ENCODE measurements at regions not wholly inside any gene's neighbourhood (a gene's known extent, or its start where the extent isn't known, plus 50 kb on each side); places are given as distances from the start of the nearest gene placed in this dataset.

DNA sequence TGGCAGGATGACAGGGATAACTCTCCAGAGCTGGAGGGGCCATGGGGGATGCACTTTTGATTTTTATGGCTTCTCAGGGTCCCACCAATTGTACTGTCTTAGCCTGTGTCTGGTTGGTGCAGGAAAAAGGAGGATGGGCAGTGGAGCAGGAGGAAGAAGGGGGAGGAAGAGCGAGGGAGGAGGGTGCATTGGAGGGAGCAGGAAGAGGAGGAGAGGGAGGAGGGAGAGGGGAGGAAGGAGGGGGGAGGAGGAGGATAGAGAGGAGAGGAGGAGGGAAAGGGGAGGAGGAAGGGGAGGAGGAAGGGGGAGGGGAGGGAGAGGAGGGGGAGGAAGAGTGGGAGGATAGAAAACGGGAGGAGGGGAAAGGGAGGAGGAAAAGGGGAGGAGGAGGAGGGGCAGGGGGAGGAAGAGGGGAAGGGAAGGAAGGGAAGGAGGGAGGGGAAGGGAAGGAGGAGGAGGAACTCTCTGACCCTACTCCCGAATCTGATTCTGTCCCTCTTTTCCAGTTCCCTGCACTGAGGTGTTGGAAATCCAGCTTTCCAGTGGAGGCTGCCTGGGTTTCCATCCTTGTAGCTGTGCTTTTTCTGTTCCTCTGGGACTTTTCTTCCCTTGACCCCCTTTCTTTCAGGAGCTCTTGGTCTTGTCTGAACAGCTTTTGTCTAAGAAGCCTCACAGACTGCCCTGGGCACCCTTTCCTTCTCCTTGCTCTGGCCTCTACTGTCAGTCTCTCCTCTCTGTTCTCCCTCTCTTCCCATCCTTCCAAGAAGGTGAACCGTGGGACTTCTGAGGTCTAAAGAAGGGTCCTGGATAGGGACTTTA lies 149.4 kb downstream of the DHX35 start:
- POLR2A ChIA-PET (ENCODE audit: unreplicated experiment) = no interaction called here

DNA sequence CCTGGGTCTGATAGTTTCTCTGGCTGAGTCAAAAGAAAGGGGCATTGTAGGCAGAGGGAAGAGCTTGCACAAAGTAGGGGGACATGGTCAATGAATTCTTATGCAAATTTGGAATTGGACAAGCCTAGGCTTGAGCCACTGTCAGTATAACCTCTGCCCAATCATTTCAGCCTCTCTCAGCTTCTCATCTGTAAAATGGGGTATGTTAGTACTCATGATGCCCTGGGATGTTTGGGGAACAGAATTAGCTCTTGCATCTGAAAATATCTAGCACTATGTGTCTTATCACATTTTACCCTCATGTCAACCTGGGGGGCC lies 148.6 kb downstream of the DHX35 start:
- TF ChIP-seq EZH2phosphoT487 (IDR thresholded peaks at IDR 0.05; ENCODE audit: borderline replicate concordance, low read length) (no peak), EZH2 (IDR thresholded peaks at IDR 0.05; ENCODE audit: low read length, unreplicated experiment) (no peak)
- TF ChIP-seq, protein P1, sequence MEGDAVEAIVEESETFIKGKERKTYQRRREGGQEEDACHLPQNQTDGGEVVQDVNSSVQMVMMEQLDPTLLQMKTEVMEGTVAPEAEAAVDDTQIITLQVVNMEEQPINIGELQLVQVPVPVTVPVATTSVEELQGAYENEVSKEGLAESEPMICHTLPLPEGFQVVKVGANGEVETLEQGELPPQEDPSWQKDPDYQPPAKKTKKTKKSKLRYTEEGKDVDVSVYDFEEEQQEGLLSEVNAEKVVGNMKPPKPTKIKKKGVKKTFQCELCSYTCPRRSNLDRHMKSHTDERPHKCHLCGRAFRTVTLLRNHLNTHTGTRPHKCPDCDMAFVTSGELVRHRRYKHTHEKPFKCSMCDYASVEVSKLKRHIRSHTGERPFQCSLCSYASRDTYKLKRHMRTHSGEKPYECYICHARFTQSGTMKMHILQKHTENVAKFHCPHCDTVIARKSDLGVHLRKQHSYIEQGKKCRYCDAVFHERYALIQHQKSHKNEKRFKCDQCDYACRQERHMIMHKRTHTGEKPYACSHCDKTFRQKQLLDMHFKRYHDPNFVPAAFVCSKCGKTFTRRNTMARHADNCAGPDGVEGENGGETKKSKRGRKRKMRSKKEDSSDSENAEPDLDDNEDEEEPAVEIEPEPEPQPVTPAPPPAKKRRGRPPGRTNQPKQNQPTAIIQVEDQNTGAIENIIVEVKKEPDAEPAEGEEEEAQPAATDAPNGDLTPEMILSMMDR (conservative IDR thresholded peaks at IDR 0.05; ENCODE audit: low read depth, low read length) = no peak
- 0 out of 2 replicates have a peak, but pooled peaks cover 6% of the 10 kb centered on the region for H3K4me1 ChIP-seq (ENCODE audit: insufficient read depth, low read length)
- no peaks in the 10 kb centered on the region for H3K9me3 ChIP-seq (ENCODE audit: low read length)
- POLR2A ChIA-PET (ENCODE audit: unreplicated experiment) = no interaction called here
- H3K27ac ChIP-seq (ENCODE audit: low read length) = no peak overlapping the region
- no peaks in the 10 kb centered on the region for H3K36me3 ChIP-seq (ENCODE audit: low read depth, low read length)
- CTCF ChIA-PET = no interaction called here
- no peaks in the 10 kb centered on the region for H4K20me1 ChIP-seq (ENCODE audit: low read length)
- H3K4me3 ChIP-seq (ENCODE audit: low read length) = no peak overlapping the region
- no peaks in the 10 kb centered on the region for H3K79me2 ChIP-seq (ENCODE audit: low read length)
- H3K9me2 ChIP-seq (replicated peaks; ENCODE audit: low read length) = no peaks in the 10 kb centered on the region
- H3K27me3 ChIP-seq (ENCODE audit: low read length) = peaks cover 15% of the 10 kb centered on the region
- DNase-seq = no peak
- BruUV-seq (replicated peaks) = no TSS peak
- intact Hi-C loops (cut with micrococcal nuclease) = no loop called here
- no peak for ATAC-seq
- H3K4me2 ChIP-seq (ENCODE audit: low read length) = no peak overlapping the region
- H3F3A ChIP-seq (ENCODE audit: low read length, unreplicated experiment) = no peaks in the 10 kb centered on the region
- no peak overlapping the region for H2AFZ ChIP-seq (ENCODE audit: low read length)
- no peak overlapping the region for H3K9ac ChIP-seq (ENCODE audit: low read length)

More for the DNA sequence above, 149.4 kb downstream of the DHX35 start:
- H2AFZ ChIP-seq (ENCODE audit: low read length) = no peak overlapping the region
- intact Hi-C loops (cut with micrococcal nuclease) = no loop called here
- no peaks in the 10 kb centered on the region for H4K20me1 ChIP-seq (ENCODE audit: low read length)
- H3K36me3 ChIP-seq (ENCODE audit: low read depth, low read length) = no peaks in the 10 kb centered on the region
- TF ChIP-seq EZH2 (IDR thresholded peaks at IDR 0.05; ENCODE audit: low read length, unreplicated experiment) (no peak), EZH2phosphoT487 (IDR thresholded peaks at IDR 0.05; ENCODE audit: borderline replicate concordance, low read length) (no peak)
- TF ChIP-seq, protein P1 (conservative IDR thresholded peaks at IDR 0.05; ENCODE audit: low read depth, low read length) = no peak
- H3F3A ChIP-seq (ENCODE audit: low read length, unreplicated experiment) = no peaks in the 10 kb centered on the region
- no peak overlapping the region for H3K9ac ChIP-seq (ENCODE audit: low read length)
- H3K27ac ChIP-seq (ENCODE audit: low read length) = no peak overlapping the region
- DNase-seq = no peak
- no peaks in the 10 kb centered on the region for H3K9me2 ChIP-seq (replicated peaks; ENCODE audit: low read length)
- no peak for ATAC-seq
- no peak overlapping the region for H3K4me3 ChIP-seq (ENCODE audit: low read length)
- BruUV-seq (replicated peaks) = no TSS peak
- 0 out of 2 replicates have a peak, but pooled peaks cover under 1% of the 10 kb centered on the region for H3K9me3 ChIP-seq (ENCODE audit: low read length)
- H3K79me2 ChIP-seq (ENCODE audit: low read length) = no peaks in the 10 kb centered on the region
- 0 out of 2 replicates have a peak, but pooled peaks cover 6% of the 10 kb centered on the region for H3K4me1 ChIP-seq (ENCODE audit: insufficient read depth, low read length)
- no peak overlapping the region for H3K4me2 ChIP-seq (ENCODE audit: low read length)
- peaks cover 15% of the 10 kb centered on the region for H3K27me3 ChIP-seq (ENCODE audit: low read length)
- CTCF ChIA-PET = no interaction called here
